ENCODE measurements at regions not wholly inside any gene's neighbourhood (a gene's known extent, or its start where the extent isn't known, plus 50 kb on each side); places are given as distances from the start of the nearest gene placed in this dataset.
A peak's percentile ranks its signal among the peaks of the same experiment; 100 is the strongest.

DNA sequence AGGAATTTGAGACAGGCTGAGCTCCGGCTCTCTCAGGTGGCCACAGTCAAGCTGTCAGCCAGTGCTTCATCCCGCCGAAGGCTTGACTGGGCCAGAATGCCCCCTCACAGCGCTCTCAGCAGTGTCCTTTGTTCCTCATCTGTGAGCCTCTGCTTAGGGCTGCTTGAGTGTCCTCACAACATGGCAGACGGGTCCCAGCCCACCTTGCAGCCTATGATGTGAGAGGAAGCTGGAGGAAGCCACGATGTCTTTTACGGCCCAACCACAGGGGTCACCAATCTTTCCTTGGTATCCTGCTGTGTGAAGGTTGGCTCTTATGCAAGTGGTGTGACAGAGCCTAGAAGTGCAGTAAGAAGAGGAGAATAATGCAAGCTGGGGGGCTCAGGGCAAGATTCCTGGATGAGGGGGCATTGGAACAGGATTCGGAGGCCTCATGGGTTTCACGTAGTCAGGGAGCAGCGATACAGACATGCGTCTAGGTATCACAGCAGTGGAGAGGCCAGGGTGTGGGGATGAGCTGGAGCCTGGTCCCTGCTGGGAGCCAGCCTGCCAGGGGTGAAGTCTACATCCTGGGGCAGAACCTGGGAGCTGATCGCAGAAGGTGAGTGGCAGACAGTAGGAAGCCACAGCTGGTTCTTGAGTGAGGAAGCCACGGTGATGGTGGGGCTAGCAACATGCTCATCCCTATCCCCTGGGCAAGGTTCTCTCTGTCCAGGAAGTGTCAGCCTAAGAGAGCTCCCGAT is 234.1 kb downstream of the GLI2 start:
- H3K9me3 ChIP-seq (replicated peaks) = no peaks in the 10 kb centered on the region
- H3K27ac ChIP-seq = no peak overlapping the region
- H3K4me3 ChIP-seq = no peak overlapping the region
- H3K36me3 ChIP-seq = peaks cover 8% of the 10 kb centered on the region; the same call in 1 of the 2 replicates
- H3K27me3 ChIP-seq = no peaks in the 10 kb centered on the region
- no peak for DNase-seq
- no peaks in the 10 kb centered on the region for H3K4me1 ChIP-seq

DNA sequence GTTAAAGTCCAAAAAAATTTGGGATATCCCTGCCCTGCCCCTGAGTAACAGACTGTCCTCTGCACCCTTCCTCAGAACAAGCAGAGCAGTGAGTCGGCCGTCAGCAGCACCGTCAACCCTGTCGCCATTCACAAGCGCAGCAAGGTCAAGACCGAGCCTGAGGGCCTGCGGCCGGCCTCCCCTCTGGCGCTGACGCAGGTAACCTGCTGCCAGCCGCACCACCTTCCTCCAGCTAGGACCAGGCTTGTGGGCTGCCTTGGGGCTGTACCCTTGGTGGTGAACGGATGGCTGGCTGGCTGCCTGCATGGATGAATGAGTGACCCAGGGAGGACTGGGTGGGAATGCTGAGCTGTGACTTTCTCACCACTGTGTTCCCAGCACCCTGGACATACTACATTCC is 236.2 kb downstream of the GLI2 start:
- Histone ChIP-seq H3K36me3 (peaks cover 11% of the 10 kb centered on the region; the same call in 1 of the 2 replicates), H3K9me3 (replicated peaks) (no peaks in the 10 kb centered on the region), H3K27me3 (no peaks in the 10 kb centered on the region), H3K27ac (no peak overlapping the region), H3K4me1 (no peaks in the 10 kb centered on the region), H3K4me3 (no peak overlapping the region)
- no peak for DNase-seq

DNA sequence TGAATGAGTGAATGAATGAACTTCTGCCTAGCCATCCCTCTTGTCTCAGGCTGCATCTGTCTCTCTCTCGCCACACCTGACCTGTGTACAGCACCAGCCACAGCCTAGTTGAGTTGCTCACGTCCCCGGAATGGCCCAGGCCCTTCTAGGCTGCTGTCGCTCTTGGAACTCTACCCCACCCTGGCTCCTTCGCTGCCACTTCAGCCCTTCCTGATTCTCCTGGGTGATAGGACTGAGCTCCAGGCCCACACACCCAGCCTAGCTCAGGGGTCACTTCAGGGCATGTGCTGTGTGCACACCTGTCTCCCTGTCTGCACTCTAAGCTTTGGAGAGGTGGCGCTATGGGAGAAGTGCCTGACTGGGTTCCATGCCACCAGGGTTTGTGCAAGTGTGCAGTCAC is 236.6 kb downstream of the GLI2 start:
- H3K4me3 ChIP-seq = no peak overlapping the region
- DNase-seq = no peak
- no peaks in the 10 kb centered on the region for H3K27me3 ChIP-seq
- H3K36me3 ChIP-seq = peaks cover 11% of the 10 kb centered on the region; the same call in 1 of the 2 replicates
- no peaks in the 10 kb centered on the region for H3K4me1 ChIP-seq
- no peaks in the 10 kb centered on the region for H3K9me3 ChIP-seq (replicated peaks)
- H3K27ac ChIP-seq = no peak overlapping the region

DNA sequence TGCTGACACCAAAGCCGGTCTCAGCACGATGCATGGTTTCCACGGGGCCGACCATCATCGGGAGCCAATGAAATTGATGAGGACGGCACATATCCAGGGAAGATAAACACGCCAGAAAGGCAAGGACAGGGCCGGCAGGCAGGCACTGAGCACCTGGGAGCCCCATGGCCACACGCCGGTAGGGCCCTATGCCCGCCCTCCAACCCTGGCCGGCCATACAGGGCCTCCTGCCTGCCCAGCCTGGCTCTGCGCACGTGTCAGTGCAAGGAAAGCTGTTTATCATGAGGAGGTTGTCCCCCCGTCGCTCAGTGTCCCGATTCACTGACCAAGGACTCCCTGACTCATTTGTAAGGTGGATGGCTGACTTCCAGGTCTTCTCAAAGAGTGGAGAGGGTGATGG is 237.5 kb downstream of the GLI2 start:
- Histone ChIP-seq H3K27ac (no peak overlapping the region), H3K9me3 (replicated peaks) (no peaks in the 10 kb centered on the region), H3K27me3 (no peaks in the 10 kb centered on the region), H3K4me1 (no peaks in the 10 kb centered on the region), H3K36me3 (peaks cover 11% of the 10 kb centered on the region; the same call in 1 of the 2 replicates), H3K4me3 (no peak overlapping the region)
- DNase-seq = no peak

DNA sequence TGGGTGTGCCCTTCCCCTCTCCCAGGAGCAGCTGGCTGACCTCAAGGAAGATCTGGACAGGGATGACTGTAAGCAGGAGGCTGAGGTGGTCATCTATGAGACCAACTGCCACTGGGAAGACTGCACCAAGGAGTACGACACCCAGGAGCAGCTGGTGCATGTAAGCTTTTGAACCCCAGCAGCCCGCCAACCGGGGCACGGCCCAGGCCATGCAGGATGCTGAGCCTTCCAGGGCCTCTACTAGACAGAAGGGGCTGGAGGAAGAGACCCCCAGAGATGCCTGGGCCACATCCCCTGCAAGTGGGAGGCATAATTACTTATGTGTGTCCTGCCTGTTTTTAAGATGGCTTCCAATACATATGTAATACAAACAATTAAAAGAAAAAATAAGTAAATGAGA is 239.3 kb downstream of the GLI2 start:
- DNase-seq = no peak
- Histone ChIP-seq H3K4me1 (no peaks in the 10 kb centered on the region), H3K36me3 (peaks cover 7% of the 10 kb centered on the region; the same call in 1 of the 2 replicates), H3K27me3 (no peaks in the 10 kb centered on the region), H3K27ac (no peak overlapping the region), H3K4me3 (no peak overlapping the region), H3K9me3 (replicated peaks) (no peaks in the 10 kb centered on the region)

DNA sequence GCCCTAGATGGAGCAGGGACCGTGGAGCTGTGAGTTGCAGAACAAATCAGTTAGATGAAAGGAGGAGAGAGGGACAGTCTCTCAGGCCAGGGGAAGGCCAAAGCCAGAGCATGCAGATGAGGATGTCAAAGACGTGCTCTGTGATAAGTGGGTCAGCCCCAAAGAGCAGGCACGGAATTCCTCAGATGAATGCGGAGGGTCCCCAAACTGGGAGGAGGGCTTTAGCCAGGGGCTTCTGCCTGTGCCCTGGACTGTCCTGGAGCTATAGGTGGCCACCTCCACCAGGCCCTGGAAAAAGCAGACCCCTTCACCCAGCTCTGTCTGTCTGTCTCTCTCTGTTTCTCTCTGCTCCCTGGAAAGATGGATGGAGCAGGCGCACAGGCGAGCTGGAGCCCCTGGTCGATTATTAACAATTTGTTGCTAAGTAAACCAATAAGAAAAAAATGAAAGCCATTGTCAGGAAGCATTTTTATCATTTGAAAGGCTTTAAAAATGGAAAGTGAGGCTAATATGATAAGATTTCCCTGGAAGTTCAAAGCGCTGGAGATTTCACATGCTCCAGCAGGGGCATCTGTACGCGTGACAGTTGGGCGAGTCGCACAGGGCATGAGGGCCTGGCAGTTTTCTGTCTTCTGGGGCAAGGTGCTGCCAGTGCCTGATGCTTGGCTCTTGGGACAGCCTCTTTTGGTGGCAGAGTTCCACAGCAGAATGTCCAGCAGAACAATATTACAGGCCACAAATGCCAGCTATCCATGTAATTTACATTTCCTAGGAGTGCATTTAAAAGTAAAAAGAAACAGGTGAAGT is 241.0 kb downstream of the GLI2 start:
- Histone ChIP-seq H3K9me3 (replicated peaks) (0 out of 2 replicates have a peak, but pooled peaks cover 2% of the 10 kb centered on the region), H3K27ac (no peak overlapping the region), H3K36me3 (peaks cover 7% of the 10 kb centered on the region), H3K27me3 (no peaks in the 10 kb centered on the region), H3K4me3 (no peak overlapping the region), H3K4me1 (no peaks in the 10 kb centered on the region)
- no peak for DNase-seq

DNA sequence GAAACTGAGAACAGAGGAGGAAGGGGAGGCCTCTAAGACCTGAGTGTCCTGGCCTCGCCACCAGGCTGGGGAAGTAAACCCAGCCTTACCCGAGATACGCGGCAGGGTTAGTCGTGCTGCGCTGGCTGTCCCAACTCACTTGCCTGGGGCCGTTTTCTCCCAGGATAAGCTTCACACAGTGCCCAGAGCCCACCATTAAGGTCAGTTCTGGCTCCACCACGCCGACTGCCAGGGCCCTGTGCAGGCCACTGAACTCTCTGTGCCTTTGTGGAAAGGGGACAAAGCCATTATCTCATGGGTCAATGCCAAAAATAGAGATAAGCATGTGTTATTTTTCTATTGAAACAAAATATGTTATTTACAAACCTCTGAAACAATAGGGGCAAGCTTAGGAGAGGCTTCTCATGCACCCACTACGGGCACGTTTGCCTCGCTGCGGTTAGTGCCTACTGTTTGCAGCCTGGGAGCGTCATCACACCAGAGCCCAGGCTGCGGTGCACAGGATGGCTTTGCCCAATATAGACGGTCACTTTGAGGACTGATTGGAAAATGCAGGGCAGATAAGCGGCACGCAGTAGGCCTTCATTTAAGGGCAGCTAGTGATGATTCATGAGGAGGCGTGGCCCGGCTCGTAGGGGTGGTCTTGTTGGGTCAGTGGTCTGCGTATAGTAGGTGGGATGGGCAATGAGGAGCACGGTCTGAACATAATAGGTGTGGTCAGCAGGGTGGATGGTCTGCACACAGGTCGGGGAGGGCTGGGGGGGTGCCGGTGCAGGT is 242.1 kb downstream of the GLI2 start:
- Histone ChIP-seq H3K27me3 (no peaks in the 10 kb centered on the region), H3K36me3 (peaks cover 7% of the 10 kb centered on the region), H3K9me3 (replicated peaks) (0 out of 2 replicates have a peak, but pooled peaks cover 2% of the 10 kb centered on the region), H3K4me3 (no peak overlapping the region), H3K27ac (no peak overlapping the region), H3K4me1 (peaks cover 7% of the 10 kb centered on the region)
- DNase-seq = no peak

DNA sequence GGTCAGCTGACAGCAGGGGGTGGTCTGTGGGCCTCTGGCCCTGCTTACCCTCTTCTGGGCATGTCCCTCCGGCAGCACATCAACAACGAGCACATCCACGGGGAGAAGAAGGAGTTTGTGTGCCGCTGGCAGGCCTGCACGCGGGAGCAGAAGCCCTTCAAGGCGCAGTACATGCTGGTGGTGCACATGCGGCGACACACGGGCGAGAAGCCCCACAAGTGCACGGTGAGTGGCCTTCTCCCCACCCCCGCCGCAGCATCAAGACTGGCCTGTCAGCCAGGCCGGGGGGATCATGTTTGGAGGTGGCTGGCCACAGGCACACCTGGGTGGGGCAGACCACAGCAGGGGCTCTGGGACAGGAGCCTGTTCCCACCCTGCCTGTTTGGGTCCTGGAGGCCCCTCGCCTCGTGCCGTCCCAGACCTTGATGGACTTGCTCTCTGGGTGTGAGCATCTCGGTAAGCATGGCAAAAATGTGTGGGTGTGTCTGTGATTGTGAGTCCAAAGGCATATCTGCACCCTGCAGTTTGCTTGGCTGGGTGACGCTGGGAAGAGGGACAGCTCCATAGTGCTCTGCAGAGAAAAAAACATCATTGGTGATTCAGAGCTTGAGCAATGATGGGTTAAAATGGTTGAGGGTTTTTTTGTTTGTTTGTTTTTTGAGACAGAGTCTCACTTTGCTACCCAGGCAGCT is 242.8 kb downstream of the GLI2 start:
- Histone ChIP-seq H3K4me3 (no peak overlapping the region), H3K27me3 (no peaks in the 10 kb centered on the region), H3K27ac (no peak overlapping the region), H3K36me3 (peaks cover 7% of the 10 kb centered on the region), H3K4me1 (peaks cover 11% of the 10 kb centered on the region), H3K9me3 (replicated peaks) (0 out of 2 replicates have a peak, but pooled peaks cover 2% of the 10 kb centered on the region)
- DNase-seq = no peak

DNA sequence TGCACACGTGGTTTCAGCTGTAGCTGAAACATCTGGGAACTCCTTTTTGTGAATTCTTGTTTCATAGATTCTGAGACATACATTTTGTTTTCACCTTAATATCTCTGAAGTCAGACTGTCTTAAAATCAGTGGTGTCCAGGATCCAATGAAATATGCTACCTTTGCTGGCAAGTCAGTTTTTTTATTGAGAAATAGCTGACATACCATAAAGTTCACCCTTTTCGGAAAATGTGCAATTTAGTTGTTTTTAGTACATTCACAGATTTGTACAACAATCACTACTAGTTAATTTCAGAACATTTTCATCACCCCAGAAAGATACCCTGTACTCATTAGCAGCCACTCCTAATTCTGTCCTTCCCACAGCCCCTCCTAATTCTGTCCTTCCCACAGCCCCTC is 243.7 kb downstream of the GLI2 start:
- H3K9me3 ChIP-seq (replicated peaks) = 0 out of 2 replicates have a peak, but pooled peaks cover 2% of the 10 kb centered on the region
- no peak overlapping the region for H3K4me3 ChIP-seq
- H3K4me1 ChIP-seq = peaks cover 20% of the 10 kb centered on the region
- no peak overlapping the region for H3K27ac ChIP-seq
- H3K36me3 ChIP-seq = peaks cover 8% of the 10 kb centered on the region
- H3K27me3 ChIP-seq = no peaks in the 10 kb centered on the region
- no peak for DNase-seq

DNA sequence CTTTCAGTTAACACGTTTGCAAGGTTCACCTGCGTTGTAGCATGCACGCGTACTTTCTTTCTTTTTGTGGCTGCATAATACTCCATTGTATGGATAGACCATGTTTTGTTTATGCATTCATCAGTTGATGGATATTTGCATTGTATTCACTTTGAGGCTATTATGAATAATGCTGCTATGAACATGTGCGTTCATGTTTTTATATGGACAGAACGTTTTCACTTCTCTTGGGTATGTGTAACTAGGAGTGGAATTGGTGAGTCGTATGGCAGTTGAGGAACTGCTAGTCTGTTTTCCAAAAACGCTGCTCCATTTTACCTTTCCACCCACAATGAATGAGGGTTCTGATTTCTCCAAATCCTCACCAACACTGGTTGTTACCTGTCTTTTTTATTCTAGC is 244.3 kb downstream of the GLI2 start:
- H3K4me1 ChIP-seq = peaks cover 25% of the 10 kb centered on the region
- no peak overlapping the region for H3K27ac ChIP-seq
- no peaks in the 10 kb centered on the region for H3K27me3 ChIP-seq
- no peak overlapping the region for H3K4me3 ChIP-seq
- DNase-seq = no peak
- H3K36me3 ChIP-seq = peaks cover 12% of the 10 kb centered on the region
- 0 out of 2 replicates have a peak, but pooled peaks cover 2% of the 10 kb centered on the region for H3K9me3 ChIP-seq (replicated peaks)

DNA sequence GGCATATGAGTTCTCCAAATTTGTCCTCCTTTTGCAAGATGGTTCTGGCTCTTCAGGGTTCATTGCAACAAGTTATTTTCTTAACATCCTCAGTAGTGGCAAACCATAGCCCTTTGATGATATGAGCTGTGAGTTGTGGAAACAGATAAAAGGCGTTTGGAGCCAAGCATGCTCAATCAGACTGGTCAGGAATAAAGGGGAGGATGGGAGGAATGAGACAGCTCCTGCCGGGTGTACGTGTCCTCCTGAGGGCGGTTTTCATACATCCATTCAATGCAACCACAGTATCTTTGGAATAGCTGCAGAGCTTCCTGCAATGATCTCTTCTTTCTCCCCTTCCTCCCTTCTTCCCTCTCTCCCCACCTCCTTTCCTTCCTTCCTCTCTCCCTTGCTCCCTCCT is 245.8 kb downstream of the GLI2 start:
- no peak for DNase-seq
- Histone ChIP-seq H3K4me3 (no peak overlapping the region), H3K4me1 (peaks cover 40% of the 10 kb centered on the region), H3K27me3 (no peaks in the 10 kb centered on the region), H3K27ac (no peak overlapping the region), H3K36me3 (peaks cover 11% of the 10 kb centered on the region), H3K9me3 (replicated peaks) (0 out of 2 replicates have a peak, but pooled peaks cover 2% of the 10 kb centered on the region)

DNA sequence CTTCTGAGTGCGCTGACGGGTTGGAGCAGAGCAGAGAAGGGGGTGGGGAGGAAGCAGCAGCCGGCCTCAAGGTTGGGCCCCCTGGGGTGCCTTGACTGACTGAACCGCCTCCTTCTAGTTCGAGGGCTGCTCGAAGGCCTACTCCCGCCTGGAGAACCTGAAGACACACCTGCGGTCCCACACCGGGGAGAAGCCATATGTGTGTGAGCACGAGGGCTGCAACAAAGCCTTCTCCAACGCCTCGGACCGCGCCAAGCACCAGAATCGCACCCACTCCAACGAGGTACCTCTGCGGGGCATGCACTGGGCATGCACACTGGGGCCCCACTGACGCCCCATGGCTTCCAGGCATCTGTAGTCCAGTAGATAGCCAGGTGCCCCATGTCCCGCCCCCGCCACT is 246.9 kb downstream of the GLI2 start:
- peaks cover 22% of the 10 kb centered on the region for H3K36me3 ChIP-seq
- no peaks in the 10 kb centered on the region for H3K27me3 ChIP-seq
- H3K4me3 ChIP-seq = no peak overlapping the region
- no peak for DNase-seq
- peaks cover 41% of the 10 kb centered on the region for H3K4me1 ChIP-seq
- peak overlapping the region; percentile 31 for H3K27ac ChIP-seq
- H3K9me3 ChIP-seq (replicated peaks) = 0 out of 2 replicates have a peak, but pooled peaks cover 2% of the 10 kb centered on the region

DNA sequence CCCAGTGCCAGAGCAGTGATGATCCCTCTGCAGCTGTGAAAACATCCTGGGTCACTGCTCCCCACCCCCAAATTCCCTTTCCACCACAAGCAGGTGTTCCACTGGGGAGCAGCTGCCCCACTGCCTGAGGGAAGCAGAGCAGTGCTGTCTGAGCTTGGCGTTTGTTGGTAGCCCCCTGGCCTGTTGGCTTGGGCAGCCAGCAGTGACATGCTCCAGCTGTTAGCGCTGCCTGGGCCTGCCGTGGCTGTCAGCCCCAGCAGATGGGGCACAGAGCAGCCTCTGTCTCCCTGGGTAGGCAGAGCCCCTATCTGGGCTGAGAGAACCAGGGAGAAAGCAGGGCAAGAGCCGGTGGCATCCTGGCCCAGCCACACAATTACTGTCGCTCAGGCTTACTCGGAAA is 247.7 kb downstream of the GLI2 start:
- DNase-seq = peak; percentile 98 to 99
- Histone ChIP-seq H3K9me3 (replicated peaks) (0 out of 2 replicates have a peak, but pooled peaks cover 2% of the 10 kb centered on the region), H3K4me1 (peaks cover 41% of the 10 kb centered on the region), H3K27me3 (no peaks in the 10 kb centered on the region), H3K27ac (peak overlapping the region; percentile 75), H3K4me3 (no peak overlapping the region), H3K36me3 (peaks cover 27% of the 10 kb centered on the region)

DNA sequence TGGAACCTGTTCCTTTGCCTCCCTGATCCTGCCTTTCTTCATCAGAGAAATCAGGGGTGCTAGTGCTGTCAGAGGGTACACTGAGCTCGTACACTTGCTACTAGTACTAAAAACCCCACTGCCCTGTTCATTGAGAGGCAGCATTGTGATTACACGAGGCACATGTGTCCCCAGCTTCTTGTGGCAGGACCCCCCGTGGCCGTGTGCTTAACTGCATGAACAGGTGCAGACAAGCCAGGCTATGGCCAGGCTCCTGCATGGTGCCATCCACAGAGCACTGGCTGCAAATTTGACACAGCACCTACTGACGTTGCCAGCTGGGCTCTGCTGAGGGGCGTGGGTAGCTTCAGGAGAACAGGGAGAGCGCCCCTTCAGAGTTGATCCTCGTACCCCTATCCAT is 248.4 kb downstream of the GLI2 start:
- Histone ChIP-seq H3K9me3 (replicated peaks) (0 out of 2 replicates have a peak, but pooled peaks cover 2% of the 10 kb centered on the region), H3K4me1 (peaks cover 41% of the 10 kb centered on the region), H3K36me3 (peaks cover 27% of the 10 kb centered on the region), H3K4me3 (no peak overlapping the region), H3K27ac (peak overlapping the region; percentile 75), H3K27me3 (no peaks in the 10 kb centered on the region)
- DNase-seq = peak; percentile 67 to 80

All from SJCRH30 (cell line).